Thyroid gland (tissue), 4 donors: ENCODE measurements at regions not wholly inside any gene's neighbourhood (a gene's known extent, or its start where the extent isn't known, plus 50 kb on each side); places are given as distances from the start of the nearest gene placed in this dataset.
"Not testable (repeated sequence)": the region's sequence is repeated elsewhere in the genome, so short reads cannot be mapped to it uniquely, and the experiment has no call there.

Experiments
- CTCF ChIP-seq, 6 experiments: fragments of 200-600 bp in 3 of 6; fragments of 450-650 bp in 3 of 6; sonication (generic) in 3 of 6; IDR thresholded peaks; one replicate each; pipeline ENCODE4 v1.5.1; 2016 to 2019; ENCODE audit warnings: antibody characterized with exemption in 6 of 6, mild to moderate bottlenecking in 2 of 6, inconsistent platforms in 1 of 6, moderate library complexity in 1 of 6
- POLR2A ChIP-seq, 2 donors: fragments of 450-650 bp; IDR thresholded peaks; one replicate each; pipeline ENCODE4 v1.6.1; 2017; ENCODE audit warnings: antibody characterized with exemption in 2 of 2, mild to moderate bottlenecking in 2 of 2, moderate library complexity in 1 of 2

GRCh38 chr7:76897007-76897406 lies 135.2 kb downstream of the SPDYE17 start:
- TF ChIP-seq CTCF, POLR2A (IDR thresholded peaks at IDR 0.05): not testable (repeated sequence)
